ENCODE measurements at regions not wholly inside any gene's neighbourhood (a gene's known extent, or its start where the extent isn't known, plus 50 kb on each side); places are given as distances from the start of the nearest gene placed in this dataset.
"Not testable (repeated sequence)": the region's sequence is repeated elsewhere in the genome, so short reads cannot be mapped to it uniquely, and the experiment has no call there.

- dilution Hi-C loops (cut with HindIII; ENCODE audit: low sequenced_read_pairs, unreplicated experiment) (no loop called here), intact Hi-C loops (cut with micrococcal nuclease) (no loop called here), in situ Hi-C loops (cut with MboI; ENCODE audit: low sequenced_read_pairs) (no loop called here)
- Histone ChIP-seq H2BK120ac (ENCODE audit: low read depth, low read length) (no peak overlapping the region), H3K18ac (ENCODE audit: low read depth, low read length) (no peak overlapping the region), H3K14ac (replicated peaks; ENCODE audit: low read depth, low read length) (no peak overlapping the region), H2AK5ac (ENCODE audit: low read depth, low read length) (no peak overlapping the region), H2AK9ac (replicated peaks; ENCODE audit: low read depth, low read length, poor library complexity) (no peak overlapping the region), H2BK15ac (ENCODE audit: low read depth, low read length) (no peak overlapping the region), H4K91ac (ENCODE audit: insufficient read depth, low read depth, low read length) (no peak overlapping the region), H4K8ac (ENCODE audit: low read depth in 2 of 2, low read length in 2 of 2) (no peak overlapping the region), H3K4me3 (ENCODE audit: insufficient read depth, low read depth, low read length) (no peak overlapping the region), H3K36me3 (ENCODE audit: control insufficient read depth, insufficient read depth, low read length) (no peaks in the 10 kb centered on the region), H2BK5ac (ENCODE audit: low read depth, low read length, poor library complexity, severe bottlenecking) (no peak overlapping the region), H3K4ac (ENCODE audit: low read depth, low read length) (no peak overlapping the region), H4K20me1 (ENCODE audit: insufficient read depth, low read length) (no peaks in the 10 kb centered on the region), H3K9ac (ENCODE audit: low read depth, low read length) (no peak overlapping the region), H3K27me3 (ENCODE audit: control insufficient read depth, insufficient read depth, low read length) (no peaks in the 10 kb centered on the region), H2BK20ac (ENCODE audit: low read depth, low read length) (no peak overlapping the region), H4K5ac (ENCODE audit: low read depth, low read length) (no peak overlapping the region), H3K9me1 (ENCODE audit: insufficient read depth, low read length) (no peaks in the 10 kb centered on the region; the same call in 1 of the 2 replicates), H3K23ac (ENCODE audit: low read depth, low read length) (no peak overlapping the region), H3K27ac (ENCODE audit: insufficient read depth, low read length) (no peak overlapping the region), H3K79me1 (ENCODE audit: low read depth in 1 of 2, low read length in 2 of 2) (no peaks in the 10 kb centered on the region), H3K9me3 (ENCODE audit: control insufficient read depth, insufficient read depth, low read length) (no peaks in the 10 kb centered on the region), H3K56ac (ENCODE audit: extremely low read depth, insufficient read depth, low read length) (no peak overlapping the region), H3K4me1 (ENCODE audit: control insufficient read depth, insufficient read depth, low read length) (no peaks in the 10 kb centered on the region), H2AFZ (replicated peaks; ENCODE audit: low read length, poor library complexity) (no peak overlapping the region), H3K4me2 (ENCODE audit: low read depth, low read length) (no peak overlapping the region)
- no CpG with 5 or more reads among the region's 3 CpGs for WGBS, 2 experiments (ENCODE audit: extremely low coverage in 2 of 2, insufficient read length in 1 of 2)
- DNase-seq (no peak), ATAC-seq (ENCODE audit: low read depth) (no peak)
- ChIA-PET CTCF (no interaction called here), POLR2A (ENCODE audit: unreplicated experiment) (no interaction called here)
- no peak for TF ChIP-seq SMC3 (IDR thresholded peaks at IDR 0.05; ENCODE audit: low read depth, low read length)
- BruUV-seq (replicated peaks) = no TSS peak
These were observed 210.6 kb downstream of the KCNJ2 start for GRCh38 chr17:70379945-70380344.

DNA sequence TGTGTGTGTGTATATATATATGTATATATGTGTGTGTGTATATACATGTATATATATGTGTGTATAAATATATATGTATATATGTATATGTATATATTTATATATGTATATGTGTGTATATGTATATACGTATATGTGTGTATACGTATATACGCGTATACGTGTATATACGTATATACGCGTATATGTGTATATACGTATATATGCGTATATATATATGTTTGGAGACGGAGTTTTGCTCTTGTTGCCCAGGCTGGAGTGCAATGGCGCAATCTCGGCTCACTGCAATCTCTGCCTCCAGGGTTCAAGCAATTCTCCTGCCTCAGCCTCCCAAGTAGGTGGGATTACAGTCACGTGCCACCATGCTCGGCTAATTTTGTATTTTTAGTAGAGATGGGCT is 212.6 kb downstream of the KCNJ2 start:
- DNase-seq; H2AK5ac ChIP-seq (ENCODE audit: low read depth, low read length); H3K27ac ChIP-seq (ENCODE audit: insufficient read depth, low read length); POLR2A ChIA-PET (ENCODE audit: unreplicated experiment); H3K4ac ChIP-seq (ENCODE audit: low read depth, low read length); H4K20me1 ChIP-seq (ENCODE audit: insufficient read depth, low read length); dilution Hi-C loops (cut with HindIII; ENCODE audit: low sequenced_read_pairs, unreplicated experiment); H4K91ac ChIP-seq (ENCODE audit: insufficient read depth, low read depth, low read length); ATAC-seq (ENCODE audit: low read depth); H3K56ac ChIP-seq (ENCODE audit: extremely low read depth, insufficient read depth, low read length); H3K4me3 ChIP-seq (ENCODE audit: insufficient read depth, low read depth, low read length); H4K5ac ChIP-seq (ENCODE audit: low read depth, low read length); H2AFZ ChIP-seq (replicated peaks; ENCODE audit: low read length, poor library complexity); BruUV-seq (replicated peaks); H3K23ac ChIP-seq (ENCODE audit: low read depth, low read length); in situ Hi-C loops (cut with MboI; ENCODE audit: low sequenced_read_pairs); intact Hi-C loops (cut with micrococcal nuclease); CTCF ChIA-PET; H3K9me3 ChIP-seq (ENCODE audit: control insufficient read depth, insufficient read depth, low read length); H3K18ac ChIP-seq (ENCODE audit: low read depth, low read length); H3K14ac ChIP-seq (replicated peaks; ENCODE audit: low read depth, low read length); H2BK15ac ChIP-seq (ENCODE audit: low read depth, low read length); H3K36me3 ChIP-seq (ENCODE audit: control insufficient read depth, insufficient read depth, low read length); H4K8ac ChIP-seq (ENCODE audit: low read depth in 2 of 2, low read length in 2 of 2); H2AK9ac ChIP-seq (replicated peaks; ENCODE audit: low read depth, low read length, poor library complexity); H2BK5ac ChIP-seq (ENCODE audit: low read depth, low read length, poor library complexity, severe bottlenecking); H3K4me2 ChIP-seq (ENCODE audit: low read depth, low read length); H3K9me1 ChIP-seq (ENCODE audit: insufficient read depth, low read length); H3K9ac ChIP-seq (ENCODE audit: low read depth, low read length); H2BK120ac ChIP-seq (ENCODE audit: low read depth, low read length); H3K79me1 ChIP-seq (ENCODE audit: low read depth in 1 of 2, low read length in 2 of 2); H3K27me3 ChIP-seq (ENCODE audit: control insufficient read depth, insufficient read depth, low read length); H2BK20ac ChIP-seq (ENCODE audit: low read depth, low read length); H3K4me1 ChIP-seq (ENCODE audit: control insufficient read depth, insufficient read depth, low read length): not testable (repeated sequence)
- WGBS, 2 experiments (ENCODE audit: extremely low coverage in 2 of 2, insufficient read length in 1 of 2) = no CpG with 5 or more reads among the region's 15 CpGs

Data from IMR-90 (cell line).